GM23248 (cell line): ENCODE measurements at regions not wholly inside any gene's neighbourhood (a gene's known extent, or its start where the extent isn't known, plus 50 kb on each side); places are given as distances from the start of the nearest gene placed in this dataset.

ENCODE experiments used
- EZH2 ChIP-seq: fragments of 200-600 bp; sonication (generic); IDR thresholded peaks from 2 replicates; pipeline ENCODE4 v1.6.1; 2018; ENCODE audit warnings: antibody characterized with exemption, mild to moderate bottlenecking; ENCODE audit not compliant: insufficient read depth, poor library complexity, severe bottlenecking
- EZH2phosphoT487 ChIP-seq: fragments of 200-600 bp; sonication (generic); IDR thresholded peaks from 2 replicates; pipeline ENCODE4 v1.6.1; 2018; ENCODE audit warnings: antibody characterized with exemption, moderate library complexity, mild to moderate bottlenecking, low read depth; ENCODE audit not compliant: insufficient read depth

GRCh38 chr10:2826675-2827074, 240.7 kb upstream of the PFKP start:
- TF ChIP-seq EZH2 (no peak), EZH2phosphoT487 (no peak)
